ENCODE measurements at regions not wholly inside any gene's neighbourhood (a gene's known extent, or its start where the extent isn't known, plus 50 kb on each side); places are given as distances from the start of the nearest gene placed in this dataset.
A peak's percentile ranks its signal among the peaks of the same experiment; 100 is the strongest.
"Not testable (repeated sequence)": the region's sequence is repeated elsewhere in the genome, so short reads cannot be mapped to it uniquely, and the experiment has no call there.

DNA sequence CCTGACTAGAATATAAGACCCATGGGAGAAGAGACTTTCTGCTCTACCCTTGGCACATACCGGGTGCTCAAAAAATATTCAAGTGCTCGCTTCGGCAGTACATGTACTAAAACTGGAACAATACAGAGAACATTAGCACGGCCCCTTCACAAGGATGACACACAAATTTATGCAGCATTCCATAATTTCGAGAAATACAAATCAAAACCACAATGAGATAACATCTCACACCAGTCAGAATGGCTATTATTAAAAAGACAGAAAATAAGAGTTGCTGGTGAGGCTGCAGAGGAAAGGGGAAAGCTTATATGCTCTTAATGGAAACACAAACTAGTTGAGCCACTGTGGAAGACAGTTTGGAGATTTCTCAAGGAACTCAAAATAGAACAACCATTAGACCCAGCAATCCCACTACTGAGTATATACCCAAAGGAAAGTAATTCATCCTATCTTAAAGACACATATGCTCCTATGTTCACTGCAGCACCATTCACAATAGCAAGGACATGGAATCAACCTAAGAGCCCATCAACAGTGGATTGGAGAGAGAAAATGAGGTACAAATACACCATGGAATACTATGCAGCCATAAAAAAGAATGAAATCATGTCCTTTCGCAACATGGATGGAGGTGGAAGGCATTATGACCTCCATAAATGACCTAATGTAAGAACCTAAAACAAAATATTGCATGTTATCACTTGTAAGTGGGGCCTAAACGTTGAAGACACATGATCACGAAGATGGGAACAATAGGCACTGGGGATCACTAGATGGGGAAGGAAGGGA, 71.6 kb upstream of the CYP1B1 start:
- DNase-seq (ENCODE audit: low read depth, low spot score): no peak

DNA sequence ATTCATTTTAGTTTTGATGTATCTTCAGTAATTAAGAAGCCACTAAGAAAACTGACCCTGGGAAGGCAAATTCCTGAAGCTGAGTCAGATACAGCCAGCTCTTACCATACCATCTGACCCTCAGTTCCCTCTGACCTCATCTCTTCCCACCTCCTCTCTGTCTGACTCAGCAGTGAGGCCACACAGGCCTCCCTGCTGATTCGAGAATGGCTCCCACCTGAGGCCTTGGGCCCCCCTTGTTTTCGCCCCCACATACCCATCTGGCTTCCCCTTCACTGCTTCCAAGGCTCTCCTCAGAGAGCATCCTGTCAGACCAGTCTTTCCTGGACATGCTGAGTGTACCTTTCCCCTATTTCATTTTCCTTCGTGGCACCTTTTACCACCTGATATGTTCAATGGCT, 71.0 kb upstream of the CYP1B1 start:
- peak; percentile 95 for DNase-seq (ENCODE audit: low read depth, low spot score)

DNA sequence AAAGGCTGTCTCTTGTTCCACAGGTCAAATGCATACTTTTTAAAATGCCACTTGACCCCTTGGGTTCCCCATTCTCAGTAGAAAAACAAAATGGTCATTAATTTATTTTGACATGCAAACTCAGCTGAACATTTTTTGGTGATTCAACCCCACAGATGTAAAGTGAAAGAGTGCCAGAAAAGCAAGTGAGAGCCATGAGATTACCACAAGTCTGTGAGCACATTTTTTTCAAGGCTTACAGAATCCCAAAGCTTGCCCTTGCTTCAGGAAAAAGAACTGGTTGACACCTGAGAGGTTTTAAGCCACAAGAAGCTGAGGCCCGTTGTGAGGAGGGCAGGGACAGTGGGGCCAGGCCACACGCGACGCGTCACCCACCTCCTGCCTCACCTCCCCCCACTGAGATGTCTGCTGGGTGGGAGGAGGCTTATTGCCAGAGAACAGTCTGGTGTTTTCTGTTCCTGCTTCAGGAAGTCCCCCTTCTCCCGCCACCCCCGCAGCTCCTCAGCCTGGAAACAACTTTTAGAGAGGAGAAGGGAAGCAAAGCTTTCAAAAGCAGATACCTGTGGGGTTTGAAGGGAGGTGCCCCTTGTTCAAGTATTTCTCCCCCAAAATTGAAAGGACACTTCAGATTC, 70.4 kb upstream of the CYP1B1 start:
- peak; percentile 90 for DNase-seq (ENCODE audit: low read depth, low spot score)

GRCh38 chr2:38145236-38145635, 69.3 kb upstream of the CYP1B1 start:
- no peak for DNase-seq (ENCODE audit: low read depth, low spot score)

DNA sequence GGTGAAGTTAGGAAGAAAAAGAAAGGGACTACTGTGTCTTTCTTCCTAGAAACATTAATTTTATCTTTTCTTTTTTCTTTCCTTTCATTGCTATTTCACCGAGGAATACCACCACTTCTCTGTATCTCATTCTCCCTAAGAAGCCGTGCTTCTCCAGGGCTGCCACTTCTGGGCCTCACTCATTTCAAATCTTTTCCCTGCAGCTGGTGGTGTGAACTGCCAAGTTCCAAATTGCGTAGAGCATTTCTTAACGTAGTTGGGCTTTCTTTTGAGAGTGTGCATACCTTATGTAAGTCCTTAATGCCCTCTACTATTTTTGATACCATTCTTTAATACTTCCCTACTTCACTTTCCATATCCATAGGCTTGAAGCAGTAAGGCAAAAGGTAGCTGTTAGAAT, 66.7 kb upstream of the CYP1B1 start:
- DNase-seq (ENCODE audit: low read depth, low spot score): no peak

GRCh38 chr2:38141501-38141900, 65.5 kb upstream of the CYP1B1 start:
- DNase-seq (ENCODE audit: low read depth, low spot score): no peak

- DNase-seq (ENCODE audit: low read depth, low spot score): no peak
Observed at GRCh38 chr2:38138996-38139395, 63.0 kb upstream of the CYP1B1 start.

DNA sequence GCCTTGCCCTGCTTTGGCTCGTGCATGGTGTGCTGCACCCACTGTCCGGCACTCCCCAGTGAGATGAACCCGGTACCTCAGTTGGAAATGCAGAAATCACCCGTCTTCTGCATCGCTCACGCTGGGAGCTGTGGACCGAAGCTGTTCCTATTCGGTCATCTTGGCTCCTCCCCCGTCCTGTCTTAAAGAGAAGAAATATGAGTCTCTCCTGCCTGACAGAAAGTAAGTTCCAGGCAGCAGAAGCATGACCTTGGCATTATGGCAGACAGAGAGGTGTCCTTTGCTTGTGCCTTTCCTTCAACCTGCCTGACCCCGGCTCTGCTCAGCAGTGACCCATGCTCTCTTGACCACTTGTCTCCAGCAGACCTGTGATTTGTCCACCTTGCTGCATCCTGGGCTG, 62.5 kb upstream of the CYP1B1 start:
- DNase-seq (ENCODE audit: low read depth, low spot score): no peak

DNA sequence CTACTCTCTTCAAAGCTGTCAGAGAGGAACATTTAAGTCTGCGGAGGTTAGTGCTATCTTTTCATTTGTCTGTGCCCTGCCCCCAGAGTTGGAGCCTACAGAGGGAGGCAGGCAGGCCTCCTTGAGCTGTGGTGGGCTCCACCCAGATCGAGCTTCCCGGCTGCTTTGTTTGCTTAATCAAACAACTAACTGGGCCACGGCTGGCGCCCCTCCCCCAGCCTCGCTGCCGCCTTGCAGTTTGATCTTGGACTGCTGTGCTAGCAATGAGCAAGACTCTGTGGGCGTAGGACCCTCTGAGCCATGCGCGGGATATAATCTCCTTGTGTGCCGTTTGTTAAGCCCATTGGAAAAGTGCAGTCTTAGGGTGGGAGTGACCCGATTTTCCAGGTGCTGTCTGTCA, 62.0 kb upstream of the CYP1B1 start:
- not testable (repeated sequence) for DNase-seq (ENCODE audit: low read depth, low spot score)

GRCh38 chr2:38131676-38132075, 55.7 kb upstream of the CYP1B1 start:
- DNase-seq (ENCODE audit: low read depth, low spot score): no peak

- no peak for DNase-seq (ENCODE audit: low read depth, low spot score)
Observed at GRCh38 chr2:38130876-38131275, 54.9 kb upstream of the CYP1B1 start.

- no peak for DNase-seq (ENCODE audit: low read depth, low spot score)
Observed at GRCh38 chr2:38129987-38130386, 54.0 kb upstream of the CYP1B1 start.

- no peak for DNase-seq (ENCODE audit: low read depth, low spot score)
Observed at GRCh38 chr2:38129481-38129880, 53.5 kb upstream of the CYP1B1 start.

DNA sequence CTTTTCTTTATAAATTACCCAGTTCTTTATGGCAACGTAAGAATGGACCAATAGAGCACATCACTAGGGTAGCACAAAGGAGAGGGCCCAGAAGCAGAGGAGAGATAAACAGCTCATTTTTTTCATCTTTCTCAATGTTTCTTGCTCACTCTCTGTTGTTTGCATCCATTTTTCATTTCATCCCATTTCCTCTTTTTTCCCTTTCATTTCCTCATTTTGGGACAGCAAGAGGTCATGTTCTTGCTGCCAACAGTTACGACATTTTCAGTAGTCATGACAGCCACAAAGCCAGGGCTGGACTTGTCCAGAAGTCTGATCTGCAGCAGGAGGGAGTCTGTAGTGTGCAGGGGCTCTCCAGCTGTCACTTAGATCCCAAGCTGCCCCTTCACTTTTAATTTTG, 52.7 kb upstream of the CYP1B1 start:
- no peak for DNase-seq (ENCODE audit: low read depth, low spot score)

DNA sequence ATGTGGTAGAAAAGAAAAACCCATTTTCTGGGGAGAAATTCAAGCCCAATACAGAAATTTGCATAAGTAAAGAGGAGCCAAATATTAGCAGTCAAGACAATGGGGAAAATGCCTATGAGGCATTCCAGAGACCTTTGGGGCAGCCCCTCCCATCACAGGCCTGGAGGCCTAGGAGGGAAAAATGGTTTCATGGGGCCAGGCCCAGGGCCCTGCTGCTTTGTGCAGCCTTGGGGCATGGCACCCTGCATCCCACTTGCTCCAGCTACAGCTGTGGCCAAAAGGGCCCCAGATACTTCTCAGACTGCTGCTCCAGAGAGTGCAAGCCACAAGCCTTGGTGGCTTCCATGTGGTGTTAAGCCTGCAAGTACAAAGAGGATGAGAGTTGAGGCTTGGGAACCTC, 51.3 kb upstream of the CYP1B1 start:
- no peak for DNase-seq (ENCODE audit: low read depth, low spot score)

DNA sequence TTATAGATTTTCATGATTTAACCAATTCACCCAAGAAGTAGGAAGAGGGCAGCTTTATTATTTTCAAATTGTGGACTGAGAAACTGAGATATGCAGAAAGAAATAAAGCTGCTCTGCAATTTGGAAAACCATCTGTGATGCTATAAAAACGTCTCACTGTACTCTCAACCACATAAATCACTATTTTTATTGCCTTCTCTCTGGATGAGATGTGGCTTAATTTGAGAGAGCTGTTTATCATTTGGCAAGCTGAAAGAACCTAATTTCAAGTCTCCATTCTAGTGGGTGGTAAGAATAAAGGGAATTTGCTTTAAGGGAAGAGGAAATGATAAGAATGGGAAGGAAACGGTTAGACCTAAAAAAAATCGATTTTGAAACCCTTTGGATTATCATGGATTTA, 49.9 kb upstream of the CYP1B1 start:
- no peak for DNase-seq (ENCODE audit: low read depth, low spot score)

All from astrocyte of the hippocampus (primary cell).